Panc1 (cell line): ENCODE measurements at regions not wholly inside any gene's neighbourhood (a gene's known extent, or its start where the extent isn't known, plus 50 kb on each side); places are given as distances from the start of the nearest gene placed in this dataset.

ENCODE experiments used
- ATAC-seq: fragments of 200-7000 bp; cut with Tn5 transposase; 2 replicates; pipeline ENCODE4 v1.9.1; 2020; ENCODE audit warnings: mild to moderate bottlenecking, moderate library complexity
- BruUV-seq: library from RNA; stranded (reverse); fragments of 400-500 nt; replicated peaks from 2 replicates; lab custom pipeline; 2021; lab: Mats Ljungman, UMichigan
- CTCF ChIA-PET: fragments of 300-600 bp; sonication (Branson Sonifier 250); formaldehyde crosslinking; loops from one replicate; lab custom pipeline; 2022; ENCODE audit warnings: antibody characterized with exemption; lab: Charles Lee
- POLR2A ChIA-PET: fragments of 300-600 bp; sonication (Branson Sonifier 250); formaldehyde crosslinking; loops from one replicate; lab custom pipeline; 2022; ENCODE audit warnings: antibody characterized with exemption; lab: Charles Lee
- DNase-seq: peaks from one replicate; pipeline ENCODE4 v3.0.0-alpha.2; 2010; ENCODE audit warnings: low read depth, low spot score
- H3K27ac ChIP-seq: 2 replicates; pipeline ENCODE4 v1.5.1; 2011; ENCODE audit warnings: mild to moderate bottlenecking, low read length, inconsistent platforms
- H3K27me3 ChIP-seq: fragments of 200-500 bp; sonication (Bioruptor generic); 2 replicates; pipeline ENCODE4 v1.6.0; 2014; ENCODE audit warnings: low read length, inconsistent platforms; ENCODE audit not compliant: control insufficient read depth, insufficient read depth
- H3K36me3 ChIP-seq: fragments of 200-500 bp; sonication (Bioruptor generic); 2 replicates; pipeline ENCODE4 v1.5.1; 2014; ENCODE audit warnings: inconsistent platforms, mild to moderate bottlenecking, low read length, moderate library complexity; ENCODE audit not compliant: control insufficient read depth, insufficient read depth
- H3K4me1 ChIP-seq: 2 replicates; pipeline ENCODE4 v1.5.1; 2011; ENCODE audit warnings: inconsistent platforms, mild to moderate bottlenecking, low read length, moderate library complexity; ENCODE audit not compliant: control insufficient read depth, insufficient read depth
- H3K4me3 ChIP-seq, 2 experiments: 2 replicates each; pipeline ENCODE4 v1.5.1; 2011 to 2012; ENCODE audit warnings: low read depth in 2 of 2, low read length in 2 of 2, mild to moderate bottlenecking in 2 of 2, inconsistent platforms in 1 of 2, moderate library complexity in 1 of 2
- H3K9me3 ChIP-seq: fragments of 200-500 bp; sonication (Bioruptor generic); 2 replicates; pipeline ENCODE4 v1.5.1; 2014; ENCODE audit warnings: low read depth, mild to moderate bottlenecking, inconsistent platforms, low read length, moderate library complexity; ENCODE audit not compliant: control insufficient read depth, insufficient read depth
- POLR2AphosphoS5 ChIP-seq: IDR thresholded peaks from 2 replicates; pipeline ENCODE4 v1.6.1; 2012; ENCODE audit warnings: mild to moderate bottlenecking, low read depth, low read length, moderate library complexity
- SIN3A ChIP-seq: IDR thresholded peaks from 2 replicates; pipeline ENCODE4 v1.6.1; 2012; ENCODE audit warnings: low read depth, mild to moderate bottlenecking, low read length, moderate library complexity, borderline replicate concordance; ENCODE audit not compliant: insufficient read depth
- TCF7L2 ChIP-seq: IDR thresholded peaks from 2 replicates; pipeline ENCODE4 v1.6.1; 2011; ENCODE audit warnings: mild to moderate bottlenecking, low read depth, low read length, inconsistent platforms
- in situ Hi-C: cut with HindIII; loops from 2 replicates; pipeline ENCODE4 v1.10.0; 2016; ENCODE audit warnings: low sequenced_read_pairs, low pct_unique_long_range_greater_than_20kb
- intact Hi-C: fragments of 100-400 bp; cut with micrococcal nuclease; formaldehyde crosslinking; loops from one replicate; pipeline ENCODE4 v1.10.0; 2022; ENCODE audit not compliant: unreplicated experiment
- TF ChIP-seq, protein P1 (sequence below), 2 experiments: IDR thresholded peaks; 2 replicates each; pipeline ENCODE4 v1.6.1; 2011 to 2012; ENCODE audit warnings: low read depth in 2 of 2, control low read depth in 1 of 2, low read length in 1 of 2, mild to moderate bottlenecking in 1 of 2, moderate library complexity in 1 of 2; ENCODE audit not compliant: insufficient read depth in 1 of 2
- TF ChIP-seq, protein P2 (sequence below): fragments of 450-650 bp; IDR thresholded peaks from 2 replicates; pipeline ENCODE4 v1.5.1; 2017; ENCODE audit warnings: mild to moderate bottlenecking

DNA sequence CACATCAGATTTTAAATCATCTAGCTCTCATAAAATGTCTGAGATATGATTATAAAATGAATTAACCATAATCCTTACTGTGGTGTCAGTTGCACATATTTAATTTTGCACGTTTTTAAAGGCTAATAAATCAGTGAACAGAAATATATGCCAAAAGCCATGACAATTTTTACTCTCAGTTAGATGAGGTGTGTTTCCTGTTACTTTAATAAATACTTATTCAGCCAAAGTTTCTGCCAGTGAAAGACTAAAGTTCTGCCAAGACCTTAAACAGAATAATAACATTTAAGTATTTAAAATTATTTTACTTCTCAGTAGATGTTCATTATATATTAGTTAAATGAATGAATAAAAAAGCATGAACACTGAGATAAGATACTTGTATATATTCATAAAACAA, 1150.1 kb downstream of the NAALADL2 start:
- TF ChIP-seq TCF7L2 (no peak), POLR2AphosphoS5 (no peak), SIN3A (no peak)
- TF ChIP-seq, protein P1, sequence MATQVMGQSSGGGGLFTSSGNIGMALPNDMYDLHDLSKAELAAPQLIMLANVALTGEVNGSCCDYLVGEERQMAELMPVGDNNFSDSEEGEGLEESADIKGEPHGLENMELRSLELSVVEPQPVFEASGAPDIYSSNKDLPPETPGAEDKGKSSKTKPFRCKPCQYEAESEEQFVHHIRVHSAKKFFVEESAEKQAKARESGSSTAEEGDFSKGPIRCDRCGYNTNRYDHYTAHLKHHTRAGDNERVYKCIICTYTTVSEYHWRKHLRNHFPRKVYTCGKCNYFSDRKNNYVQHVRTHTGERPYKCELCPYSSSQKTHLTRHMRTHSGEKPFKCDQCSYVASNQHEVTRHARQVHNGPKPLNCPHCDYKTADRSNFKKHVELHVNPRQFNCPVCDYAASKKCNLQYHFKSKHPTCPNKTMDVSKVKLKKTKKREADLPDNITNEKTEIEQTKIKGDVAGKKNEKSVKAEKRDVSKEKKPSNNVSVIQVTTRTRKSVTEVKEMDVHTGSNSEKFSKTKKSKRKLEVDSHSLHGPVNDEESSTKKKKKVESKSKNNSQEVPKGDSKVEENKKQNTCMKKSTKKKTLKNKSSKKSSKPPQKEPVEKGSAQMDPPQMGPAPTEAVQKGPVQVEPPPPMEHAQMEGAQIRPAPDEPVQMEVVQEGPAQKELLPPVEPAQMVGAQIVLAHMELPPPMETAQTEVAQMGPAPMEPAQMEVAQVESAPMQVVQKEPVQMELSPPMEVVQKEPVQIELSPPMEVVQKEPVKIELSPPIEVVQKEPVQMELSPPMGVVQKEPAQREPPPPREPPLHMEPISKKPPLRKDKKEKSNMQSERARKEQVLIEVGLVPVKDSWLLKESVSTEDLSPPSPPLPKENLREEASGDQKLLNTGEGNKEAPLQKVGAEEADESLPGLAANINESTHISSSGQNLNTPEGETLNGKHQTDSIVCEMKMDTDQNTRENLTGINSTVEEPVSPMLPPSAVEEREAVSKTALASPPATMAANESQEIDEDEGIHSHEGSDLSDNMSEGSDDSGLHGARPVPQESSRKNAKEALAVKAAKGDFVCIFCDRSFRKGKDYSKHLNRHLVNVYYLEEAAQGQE (IDR thresholded peaks at IDR 0.05; ENCODE audit: insufficient read depth in 1 of 2, low read depth in 2 of 2, low read length in 1 of 2): no peak
- TF ChIP-seq, protein P2, sequence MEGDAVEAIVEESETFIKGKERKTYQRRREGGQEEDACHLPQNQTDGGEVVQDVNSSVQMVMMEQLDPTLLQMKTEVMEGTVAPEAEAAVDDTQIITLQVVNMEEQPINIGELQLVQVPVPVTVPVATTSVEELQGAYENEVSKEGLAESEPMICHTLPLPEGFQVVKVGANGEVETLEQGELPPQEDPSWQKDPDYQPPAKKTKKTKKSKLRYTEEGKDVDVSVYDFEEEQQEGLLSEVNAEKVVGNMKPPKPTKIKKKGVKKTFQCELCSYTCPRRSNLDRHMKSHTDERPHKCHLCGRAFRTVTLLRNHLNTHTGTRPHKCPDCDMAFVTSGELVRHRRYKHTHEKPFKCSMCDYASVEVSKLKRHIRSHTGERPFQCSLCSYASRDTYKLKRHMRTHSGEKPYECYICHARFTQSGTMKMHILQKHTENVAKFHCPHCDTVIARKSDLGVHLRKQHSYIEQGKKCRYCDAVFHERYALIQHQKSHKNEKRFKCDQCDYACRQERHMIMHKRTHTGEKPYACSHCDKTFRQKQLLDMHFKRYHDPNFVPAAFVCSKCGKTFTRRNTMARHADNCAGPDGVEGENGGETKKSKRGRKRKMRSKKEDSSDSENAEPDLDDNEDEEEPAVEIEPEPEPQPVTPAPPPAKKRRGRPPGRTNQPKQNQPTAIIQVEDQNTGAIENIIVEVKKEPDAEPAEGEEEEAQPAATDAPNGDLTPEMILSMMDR: no peak
- Histone ChIP-seq H3K27ac (no peak overlapping the region), H3K4me3 (no peak overlapping the region), H3K4me1 (no peaks in the 10 kb centered on the region), H3K36me3 (no peaks in the 10 kb centered on the region), H3K27me3 (no peaks in the 10 kb centered on the region), H3K9me3 (0 out of 2 replicates have a peak, but pooled peaks cover 3% of the 10 kb centered on the region)
- intact Hi-C loops: no loop called here
- DNase-seq: no peak
- in situ Hi-C loops: no loop called here
- no peak for ATAC-seq
- ChIA-PET CTCF (no interaction called here), POLR2A (no interaction called here)
- no TSS peak for BruUV-seq

DNA sequence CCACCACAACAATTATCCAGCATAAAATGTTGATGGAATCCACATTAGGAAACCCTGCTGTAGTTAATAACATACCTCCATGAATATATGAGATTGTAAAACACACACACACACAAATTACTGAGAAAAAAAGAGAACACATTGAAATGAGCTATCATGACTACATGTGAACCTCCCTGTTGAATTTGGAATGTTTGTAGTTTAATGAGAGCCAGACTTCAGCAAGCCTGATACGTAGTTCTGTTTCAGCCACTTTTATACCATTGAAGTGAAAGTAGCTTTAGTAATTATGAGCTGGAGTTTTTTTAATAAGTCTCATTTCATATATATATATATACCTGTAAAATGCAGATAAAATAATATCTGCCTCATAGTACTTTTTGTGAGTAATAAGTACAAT, 1146.4 kb downstream of the NAALADL2 start:
- BruUV-seq: no TSS peak
- ChIA-PET POLR2A (no interaction called here), CTCF (no interaction called here)
- no peak for DNase-seq
- Histone ChIP-seq H3K27ac (no peak overlapping the region), H3K9me3 (no peaks in the 10 kb centered on the region), H3K4me1 (no peaks in the 10 kb centered on the region), H3K4me3 (no peak overlapping the region), H3K27me3 (no peaks in the 10 kb centered on the region), H3K36me3 (no peaks in the 10 kb centered on the region)
- intact Hi-C loops (no loop called here), in situ Hi-C loops (no loop called here)
- TF ChIP-seq, protein P2: no peak
- TF ChIP-seq SIN3A (no peak), TCF7L2 (no peak), POLR2AphosphoS5 (no peak)
- TF ChIP-seq, protein P1 (IDR thresholded peaks at IDR 0.05; ENCODE audit: insufficient read depth in 1 of 2, low read depth in 2 of 2, low read length in 1 of 2): no peak
- no peak for ATAC-seq
